Jurkat, Clone E6-1 (cell line): ENCODE measurements at regions not wholly inside any gene's neighbourhood (a gene's known extent, or its start where the extent isn't known, plus 50 kb on each side); places are given as distances from the start of the nearest gene placed in this dataset.
"Not testable (repeated sequence)": the region's sequence is repeated elsewhere in the genome, so short reads cannot be mapped to it uniquely, and the experiment has no call there.

Experiments
- DNase-seq: peaks from one replicate; pipeline ENCODE4 v3.0.0-alpha.2; 2011; ENCODE audit warnings: low read depth, low spot score
- H3K4me3 ChIP-seq: 2 replicates; pipeline ENCODE4 v1.5.1; 2011; ENCODE audit warnings: mild to moderate bottlenecking, low read length, control low read depth, moderate library complexity

DNA sequence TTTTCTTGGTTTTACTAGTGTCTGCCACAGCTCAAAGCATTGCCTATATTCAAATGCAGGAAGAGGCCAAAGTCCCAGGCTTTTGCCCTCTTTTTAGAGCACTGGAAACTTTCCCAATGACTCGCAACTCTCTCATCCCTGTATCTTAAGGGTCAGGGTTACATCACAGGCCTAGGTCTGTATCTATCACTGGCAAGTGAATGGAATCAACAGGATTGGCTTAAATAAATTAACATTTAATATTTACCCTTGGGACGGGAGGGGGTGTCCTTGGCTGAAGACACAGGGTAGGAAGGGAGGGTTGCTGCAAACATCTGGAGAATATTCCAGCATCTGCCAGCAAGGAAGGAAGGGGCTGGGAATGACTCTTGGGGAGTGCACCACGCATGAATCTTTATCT is 242.6 kb downstream of the SLC4A3 start:
- H3K4me3 ChIP-seq, result no peak overlapping the region
- DNase-seq, result no peak

DNA sequence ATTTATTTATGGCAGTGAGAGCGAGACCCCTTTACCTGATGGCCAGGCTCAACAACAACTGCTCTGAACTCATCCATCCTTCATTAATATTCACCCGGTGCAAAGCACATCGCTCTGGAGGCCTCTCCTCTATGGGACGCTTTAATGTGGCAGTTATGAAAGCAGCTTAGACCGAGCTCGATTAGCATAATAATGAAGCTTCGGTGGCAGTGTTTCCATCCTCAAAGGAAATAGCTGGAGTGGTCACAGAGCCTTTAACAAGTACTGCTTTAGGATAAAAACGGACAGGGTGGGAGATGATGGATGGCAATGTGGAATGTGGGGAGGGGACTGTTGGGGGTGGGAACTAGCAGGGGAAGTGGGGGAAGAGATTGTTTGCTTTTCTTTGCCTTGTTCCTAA is 243.9 kb downstream of the SLC4A3 start:
- no peak overlapping the region for H3K4me3 ChIP-seq
- DNase-seq, result no peak

DNA sequence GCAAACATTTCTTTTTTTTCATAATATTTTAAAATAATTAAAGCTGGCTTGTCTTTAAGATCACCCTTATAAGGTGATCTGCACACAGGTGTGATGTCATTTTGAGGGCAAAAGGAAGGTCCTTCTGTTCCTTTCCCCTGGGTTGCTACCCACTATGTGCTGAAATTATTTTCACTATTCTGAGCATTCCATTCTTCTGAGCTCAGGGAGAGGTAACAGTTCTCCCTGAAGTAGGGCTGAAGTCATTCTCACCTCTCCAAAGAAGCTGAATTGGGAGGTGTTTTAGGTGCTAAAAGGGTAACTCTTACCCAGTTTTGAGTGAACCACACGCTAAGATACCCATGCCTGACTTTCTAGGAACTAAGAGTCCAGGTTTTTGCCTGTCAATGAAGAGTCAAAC is 247.6 kb downstream of the SLC4A3 start:
- DNase-seq, result no peak
- no peak overlapping the region for H3K4me3 ChIP-seq

DNA sequence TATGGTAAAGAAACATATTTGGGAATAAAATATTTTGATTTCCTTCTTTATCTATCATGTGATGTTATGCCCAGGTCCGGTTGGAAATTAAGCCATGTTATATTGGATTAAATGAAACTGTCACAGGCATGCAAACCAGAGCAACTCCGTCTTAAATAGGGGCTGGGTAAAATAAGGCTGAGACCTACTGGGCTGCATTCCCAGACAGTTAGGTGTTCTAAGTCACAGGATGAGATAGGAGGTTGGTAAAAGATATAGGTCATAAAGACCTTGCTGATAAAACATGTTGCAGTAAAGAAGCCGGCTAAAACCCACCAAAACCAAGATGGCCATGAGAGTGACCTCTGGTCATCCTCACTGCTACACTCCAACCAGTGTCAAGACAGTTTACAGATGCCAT is 248.6 kb downstream of the SLC4A3 start:
- not testable (repeated sequence) for DNase-seq, H3K4me3 ChIP-seq

DNA sequence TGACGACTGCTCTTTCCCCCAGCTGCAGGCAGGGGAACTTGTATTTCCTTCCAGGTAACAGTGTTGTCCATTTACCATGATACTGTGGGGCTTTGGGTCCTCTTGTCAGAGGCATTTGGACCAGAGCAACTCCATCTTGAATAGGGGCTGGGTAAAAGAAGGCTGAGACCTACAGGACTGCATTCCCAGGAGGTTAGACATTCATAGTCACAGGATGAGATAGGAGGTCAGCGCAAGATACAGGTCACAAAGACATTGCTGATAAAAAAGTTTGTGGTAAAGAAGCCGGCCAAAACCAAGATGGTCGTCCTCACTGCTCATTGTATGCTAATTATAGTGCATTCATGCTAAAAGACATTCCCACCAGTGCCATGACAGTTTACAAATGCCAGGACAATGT is 249.5 kb downstream of the SLC4A3 start:
- no peak overlapping the region for H3K4me3 ChIP-seq

DNA sequence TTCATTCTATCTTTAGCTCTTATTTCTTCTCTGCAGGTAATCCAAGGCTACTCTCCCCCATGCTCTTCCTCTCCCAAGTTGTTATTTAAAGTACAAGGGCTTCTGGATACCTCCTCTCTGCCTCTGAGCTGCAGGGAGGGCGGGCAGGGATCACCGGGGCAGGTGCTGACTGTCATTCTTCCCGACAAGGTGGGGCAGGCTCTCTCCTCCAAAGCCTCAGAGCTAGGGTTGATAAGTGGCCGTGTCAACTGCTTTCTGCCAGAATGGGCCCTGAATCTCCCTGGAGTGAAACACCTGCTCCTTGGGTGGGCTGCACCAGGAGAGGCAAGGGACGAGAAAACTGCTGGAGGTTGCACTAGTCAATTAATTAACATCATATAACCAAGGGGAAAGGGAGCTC is 250.3 kb downstream of the SLC4A3 start:
- H3K4me3 ChIP-seq, result no peak overlapping the region
- no peak for DNase-seq

More for the DNA sequence above, 249.5 kb downstream of the SLC4A3 start:
- DNase-seq, result no peak

DNA sequence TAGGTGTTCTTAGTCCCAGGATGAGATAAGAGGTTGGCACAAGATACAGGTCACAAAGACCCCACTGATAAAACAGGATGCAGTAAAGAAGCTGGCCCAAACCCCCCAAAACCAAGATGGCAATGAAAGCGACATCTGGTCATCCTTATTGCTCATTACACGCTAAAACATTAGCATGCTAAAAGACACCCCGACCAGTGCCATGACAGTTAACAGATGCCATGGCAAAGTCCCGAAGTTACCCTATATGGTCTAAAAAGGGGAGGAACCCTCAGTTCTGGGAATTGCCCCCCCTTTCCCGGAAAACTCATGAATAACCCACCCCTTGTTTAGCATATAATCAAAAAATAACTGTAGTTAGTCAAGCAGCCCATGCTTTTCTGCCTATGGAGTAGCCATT is 251.1 kb downstream of the SLC4A3 start:
- no peak for DNase-seq
- H3K4me3 ChIP-seq, result no peak overlapping the region

DNA sequence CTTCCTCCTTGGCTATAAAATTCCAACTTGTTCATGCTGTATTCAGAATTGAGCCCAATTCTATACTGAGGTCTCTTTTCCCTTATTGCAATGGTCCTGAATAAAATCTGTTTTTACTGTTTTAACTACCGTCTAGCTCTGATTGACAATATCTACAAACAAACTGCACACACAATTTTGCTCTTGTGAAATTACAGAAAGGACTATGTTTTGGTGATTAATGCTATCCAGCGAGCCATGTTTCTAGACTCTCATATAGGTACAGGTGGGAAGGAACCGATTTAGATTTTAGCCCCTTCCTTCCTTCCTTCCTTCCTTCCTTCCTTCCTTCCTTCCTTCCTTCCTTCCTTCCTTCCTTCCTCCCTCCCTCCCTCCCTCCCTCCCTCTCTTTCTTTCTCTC is 254.4 kb downstream of the SLC4A3 start:
- DNase-seq, result no peak

DNA sequence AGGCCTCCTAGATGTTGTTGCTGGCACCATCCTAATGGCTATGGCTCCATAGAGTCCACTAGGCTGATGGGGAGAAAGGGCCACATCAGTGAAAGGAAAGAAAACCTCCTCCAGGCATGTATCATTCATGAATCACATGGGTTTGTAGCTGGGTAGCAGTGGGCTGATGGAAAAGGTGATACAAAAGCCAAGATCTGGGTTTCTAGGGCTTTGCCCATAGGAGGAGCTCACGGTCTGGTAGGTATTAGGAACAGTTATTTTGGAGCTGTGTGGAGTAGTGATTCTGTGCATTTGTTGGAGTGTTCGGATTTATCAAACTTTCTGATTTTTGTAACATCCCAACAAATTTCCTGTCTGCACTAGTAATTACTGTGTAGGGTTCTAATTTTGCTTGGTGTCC is 259.2 kb downstream of the SLC4A3 start:
- DNase-seq, result no peak
- H3K4me3 ChIP-seq, result no peak overlapping the region

More for the DNA sequence above, 254.4 kb downstream of the SLC4A3 start:
- no peak overlapping the region for H3K4me3 ChIP-seq

DNA sequence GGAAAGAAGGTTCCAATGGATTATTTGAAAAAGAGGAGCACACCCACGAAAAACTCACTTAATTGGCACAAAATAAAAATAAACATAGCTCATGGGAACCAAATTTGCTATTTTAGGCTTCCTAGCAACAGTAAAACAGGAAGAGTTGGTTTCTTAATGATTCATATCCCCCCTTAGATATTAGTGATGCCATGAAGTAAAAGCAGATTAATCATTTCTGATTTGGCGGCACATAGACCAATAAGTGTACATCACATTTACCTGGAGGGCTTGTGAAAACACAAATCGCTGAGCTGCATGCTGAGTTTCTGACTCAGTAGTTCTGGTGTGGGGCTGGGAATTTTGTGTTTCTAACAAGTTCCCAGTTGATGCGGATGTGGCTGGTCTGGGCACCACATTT is 260.4 kb downstream of the SLC4A3 start:
- H3K4me3 ChIP-seq, result no peak overlapping the region
- DNase-seq, result no peak

DNA sequence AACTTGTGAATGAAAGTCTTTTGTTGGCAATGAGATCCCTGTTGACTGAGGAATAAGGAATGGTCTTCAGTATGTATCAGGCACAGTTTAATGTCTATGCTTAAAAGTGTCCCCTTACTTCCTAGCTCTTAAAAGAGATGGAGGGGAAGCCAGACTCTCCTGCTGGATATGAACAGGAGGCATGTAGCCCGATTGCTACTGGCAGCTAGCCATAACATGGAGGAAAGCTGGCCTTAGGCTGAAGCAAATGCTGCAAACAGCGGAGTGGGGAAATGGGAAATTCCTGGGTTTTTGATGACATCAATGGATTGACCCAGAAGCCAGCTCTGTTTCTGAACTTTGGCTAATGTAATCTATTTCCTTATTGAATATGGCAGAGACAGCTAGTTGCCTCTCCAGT is 266.1 kb downstream of the SLC4A3 start:
- no peak overlapping the region for H3K4me3 ChIP-seq
- DNase-seq, result no peak

DNA sequence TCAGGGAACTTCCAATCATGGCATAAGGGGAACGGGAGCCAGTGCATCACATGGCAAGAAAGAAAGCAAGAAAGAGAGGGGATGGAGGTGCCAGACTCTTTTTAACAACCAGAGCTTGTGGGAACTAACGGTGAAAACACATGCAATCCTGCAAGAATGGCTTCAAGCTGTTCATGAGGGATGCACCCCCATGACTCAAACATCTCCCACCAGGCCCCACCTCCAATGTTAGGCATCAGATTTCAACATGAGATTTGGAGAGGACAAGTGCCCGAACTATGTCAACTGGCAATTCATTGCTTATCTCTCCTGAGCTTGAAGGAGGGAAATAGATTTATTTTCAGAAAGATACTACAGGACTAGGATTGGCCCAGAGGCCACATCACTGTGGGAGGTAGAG is 270.0 kb downstream of the SLC4A3 start:
- no peak overlapping the region for H3K4me3 ChIP-seq
- no peak for DNase-seq

DNA sequence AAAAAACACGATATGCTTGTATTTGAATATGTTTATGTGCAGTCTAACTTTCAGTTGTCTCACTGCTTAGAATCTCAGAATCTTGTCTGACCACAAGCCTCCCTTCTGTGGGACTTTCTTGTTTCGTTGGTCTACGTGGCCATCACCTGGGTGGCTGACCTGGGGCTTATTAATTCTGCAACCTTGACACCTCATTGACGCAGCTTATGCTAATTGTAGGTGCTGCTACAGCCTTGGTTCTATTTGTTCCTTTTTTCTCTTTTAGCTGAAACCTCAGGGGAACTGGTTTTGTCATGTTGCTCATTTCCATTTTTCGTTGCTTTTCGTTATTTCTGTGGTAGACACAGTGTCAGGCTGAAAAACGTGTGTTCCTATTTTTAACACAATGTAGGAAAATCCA is 273.7 kb downstream of the SLC4A3 start:
- H3K4me3 ChIP-seq, result no peak overlapping the region

DNA sequence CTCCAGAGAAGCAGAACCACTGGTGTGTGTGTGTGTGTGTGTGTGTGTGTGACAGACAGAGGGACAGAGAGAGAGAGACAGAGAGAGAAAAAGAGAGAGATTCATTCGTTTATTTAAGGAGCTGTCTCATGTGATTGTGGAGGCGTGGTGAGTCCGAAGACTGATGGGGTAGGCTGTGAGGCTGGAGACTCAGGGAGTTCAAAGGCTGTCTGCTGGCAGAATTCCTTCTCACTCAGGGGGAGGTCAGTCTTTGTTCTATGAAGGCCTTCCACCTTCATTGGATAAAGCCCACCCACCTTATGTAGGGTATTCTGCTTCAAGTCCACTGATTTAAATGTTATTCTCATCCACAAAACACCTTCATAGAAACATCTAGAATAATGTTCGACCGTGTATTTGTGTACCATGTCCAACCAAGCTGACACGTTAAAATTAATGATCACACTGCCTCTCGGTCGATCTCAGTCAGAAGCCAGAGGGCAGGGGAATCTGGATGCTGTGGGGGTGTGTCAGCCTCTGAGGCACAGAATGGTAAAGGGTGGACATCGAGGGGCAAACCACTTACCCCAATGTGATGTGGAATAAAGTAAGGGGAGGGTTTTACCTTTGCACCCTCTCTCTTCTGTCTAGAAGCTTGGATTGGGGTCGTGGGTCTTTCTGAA is 275.6 kb downstream of the SLC4A3 start:
- H3K4me3 ChIP-seq, result no peak overlapping the region
- no peak for DNase-seq

More for the DNA sequence above, 273.7 kb downstream of the SLC4A3 start:
- no peak for DNase-seq

DNA sequence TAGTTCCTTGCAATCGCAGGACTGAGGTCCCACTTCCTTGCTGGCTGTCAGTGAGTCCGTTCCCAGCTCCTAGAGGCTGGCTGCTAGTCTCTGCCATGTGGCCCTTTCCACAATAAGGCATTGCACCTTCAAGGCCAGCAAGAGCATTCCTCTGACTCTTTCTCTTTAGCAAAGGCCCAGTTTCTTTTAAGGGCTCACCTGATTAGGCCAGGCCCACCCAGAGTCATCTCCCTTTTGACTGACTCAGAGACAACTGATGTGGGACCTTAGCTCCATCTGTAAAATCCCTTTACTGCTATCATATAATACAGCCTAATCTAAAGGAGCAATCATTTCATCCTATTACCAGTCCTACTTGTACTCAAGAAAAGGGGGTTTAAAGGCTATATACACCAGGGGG is 278.2 kb downstream of the SLC4A3 start:
- no peak overlapping the region for H3K4me3 ChIP-seq
- no peak for DNase-seq

DNA sequence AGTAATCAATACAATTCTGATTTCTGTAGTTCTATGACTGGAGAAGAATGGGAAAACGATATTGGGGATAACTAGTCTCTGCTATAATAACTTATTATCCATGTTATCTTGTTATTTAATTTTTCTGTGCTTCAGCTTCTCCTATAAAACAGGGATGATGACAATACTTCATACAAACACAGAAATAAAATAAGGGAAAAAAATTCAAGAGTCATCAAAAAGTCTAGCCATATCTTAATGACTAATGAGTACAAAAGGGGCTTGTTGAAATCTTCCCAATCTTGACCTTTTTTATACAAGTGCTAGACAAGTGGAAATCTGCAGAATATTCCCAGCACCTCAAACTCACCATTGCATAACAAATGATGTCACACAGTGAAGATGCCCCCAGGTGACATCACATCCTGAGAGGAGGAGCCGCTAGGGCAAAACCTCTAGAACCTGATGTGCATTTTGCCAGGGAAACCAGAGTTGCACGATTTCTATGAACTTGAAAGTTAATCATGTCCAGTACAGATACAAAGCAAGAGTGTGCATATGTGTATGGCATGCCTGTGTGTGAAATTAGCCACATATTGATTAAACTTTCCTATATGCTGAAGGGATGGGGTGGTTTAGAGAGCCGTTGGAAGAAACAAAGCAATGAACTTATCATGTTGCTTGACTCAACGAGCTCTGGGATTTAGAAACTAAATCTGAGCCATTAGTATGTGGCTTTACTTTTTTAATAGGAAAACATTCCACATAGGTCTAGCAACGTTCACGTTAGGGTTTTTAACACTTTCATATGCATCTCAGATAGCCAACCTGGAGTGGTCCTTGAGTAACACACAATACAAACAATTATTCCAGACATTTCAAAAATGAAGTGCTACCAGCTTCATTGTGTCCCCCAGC is 278.9 kb downstream of the SLC4A3 start:
- H3K4me3 ChIP-seq, result no peak overlapping the region
- no peak for DNase-seq

DNA sequence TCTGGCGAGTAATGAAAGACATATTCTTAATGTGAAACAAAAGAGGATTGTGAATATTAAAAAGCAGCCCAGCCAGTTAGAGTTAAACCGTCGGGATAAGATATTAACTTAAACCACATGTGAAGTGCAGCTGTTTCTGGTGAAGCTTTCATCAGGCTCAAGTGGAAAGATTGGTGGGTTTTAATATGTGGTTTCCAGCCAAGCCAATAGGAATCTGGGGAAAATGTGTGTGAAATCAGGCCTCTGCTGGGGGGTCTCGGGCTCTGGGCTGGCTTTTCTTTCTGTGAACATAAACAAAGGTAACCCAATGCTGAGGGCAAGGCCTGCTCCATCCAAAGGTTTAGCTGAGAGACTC is 279.6 kb downstream of the SLC4A3 start:
- H3K4me3 ChIP-seq, result no peak overlapping the region
- peak; percentile 10 for DNase-seq

DNA sequence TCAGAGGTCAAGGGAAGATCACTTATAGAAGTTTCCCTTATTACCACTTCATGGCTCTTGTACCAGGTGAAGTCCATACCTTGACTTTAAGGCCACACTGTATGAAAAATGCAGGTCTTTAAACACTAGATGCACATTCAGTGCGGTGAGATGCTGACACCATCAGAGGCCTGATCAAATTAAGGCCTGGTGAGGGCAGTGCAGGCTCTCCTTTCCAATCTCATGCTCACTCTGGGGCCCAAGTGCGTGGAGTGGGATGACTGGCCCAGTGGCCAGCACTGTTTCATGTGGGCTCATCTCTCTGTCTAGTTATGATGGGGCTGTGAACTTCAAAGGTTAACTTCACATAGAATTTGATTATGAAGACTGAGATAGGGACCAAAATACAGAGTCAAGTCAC is 281.1 kb downstream of the SLC4A3 start:
- DNase-seq, result no peak
- H3K4me3 ChIP-seq, result no peak overlapping the region

DNA sequence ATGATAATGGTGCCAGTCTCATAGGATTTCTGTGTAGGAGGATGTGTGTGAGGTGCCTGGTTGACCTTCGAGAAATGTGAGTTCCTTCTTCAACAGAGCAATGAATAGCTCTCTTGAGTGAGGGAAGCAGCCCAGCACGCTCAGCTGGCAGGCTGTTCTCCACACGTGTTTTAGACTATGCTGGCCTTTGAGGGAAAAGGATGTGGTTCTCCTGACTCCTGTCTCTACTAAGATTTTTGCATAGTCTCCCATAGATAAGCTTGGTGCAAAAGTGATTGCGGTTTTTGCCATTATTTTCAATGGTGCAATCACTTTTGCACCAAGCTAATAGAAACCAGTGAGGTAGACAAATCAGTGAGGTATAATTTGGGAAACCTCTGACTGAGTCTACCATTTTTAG is 284.1 kb downstream of the SLC4A3 start:
- no peak overlapping the region for H3K4me3 ChIP-seq
- no peak for DNase-seq

DNA sequence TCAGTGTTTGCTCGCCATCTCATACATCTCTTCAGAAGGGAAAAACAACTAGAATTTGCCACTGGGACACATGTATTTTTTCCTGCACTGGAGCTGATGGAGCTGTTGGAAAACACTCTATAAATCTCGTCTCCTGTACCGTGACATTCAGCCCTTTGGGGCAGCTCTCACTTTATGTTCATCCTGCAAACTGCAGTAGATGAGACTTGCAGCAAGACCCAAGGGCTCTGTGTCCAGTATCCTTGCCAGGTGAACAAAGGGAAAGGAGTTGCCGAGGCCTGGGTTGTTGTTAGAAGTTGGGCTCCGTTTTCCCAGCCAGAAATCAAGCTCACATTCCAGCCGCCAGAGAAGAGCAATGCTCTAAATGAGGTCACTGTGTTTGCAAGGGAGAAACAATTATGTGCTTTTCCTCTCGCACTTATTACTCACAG is 285.1 kb downstream of the SLC4A3 start:
- no peak overlapping the region for H3K4me3 ChIP-seq
- DNase-seq, result no peak

DNA sequence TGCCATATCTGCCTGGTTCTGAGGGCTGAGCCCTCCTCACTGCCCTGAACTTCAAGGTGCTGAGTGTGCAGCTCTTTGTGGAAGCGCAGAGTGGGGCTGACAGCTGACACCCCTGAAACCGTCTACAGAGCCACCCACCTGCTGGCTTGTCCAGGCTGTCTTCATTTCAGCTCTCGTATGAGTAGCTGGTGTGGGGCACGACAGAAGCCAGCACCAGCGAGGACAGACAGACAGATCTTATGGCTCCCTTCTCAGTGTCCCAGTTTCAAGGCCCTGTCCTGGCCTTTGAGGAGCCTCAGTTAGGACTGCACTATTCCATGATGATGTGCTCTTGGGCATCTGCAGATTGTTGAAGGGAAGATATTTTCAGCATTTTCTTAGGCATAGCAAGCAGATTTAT is 287.1 kb downstream of the SLC4A3 start:
- no peak overlapping the region for H3K4me3 ChIP-seq
- DNase-seq, result no peak
